HPDE6-E6E7 (cell line): ENCODE measurements at regions not wholly inside any gene's neighbourhood (a gene's known extent, or its start where the extent isn't known, plus 50 kb on each side); places are given as distances from the start of the nearest gene placed in this dataset.
"Not testable (repeated sequence)": the region's sequence is repeated elsewhere in the genome, so short reads cannot be mapped to it uniquely, and the experiment has no call there.

ENCODE experiments used
- DNase-seq: peaks from one replicate; pipeline ENCODE4 v3.0.0; 2011; ENCODE audit warnings: missing footprints; ENCODE audit errors: extremely low spot score

GRCh38 chr2:123597988-123598387, 427.1 kb upstream of the CNTNAP5 start:
- no peak for DNase-seq

- no peak for DNase-seq
Measured at GRCh38 chr2:123606631-123607030, 418.5 kb upstream of the CNTNAP5 start.

GRCh38 chr2:123609077-123609476, 416.0 kb upstream of the CNTNAP5 start:
- no peak for DNase-seq

GRCh38 chr2:123614596-123614995, 410.5 kb upstream of the CNTNAP5 start:
- no peak for DNase-seq

GRCh38 chr2:123618642-123619041, 406.4 kb upstream of the CNTNAP5 start:
- DNase-seq, result not testable (repeated sequence)

- DNase-seq, result no peak
Measured at GRCh38 chr2:123624816-123625215, 400.3 kb upstream of the CNTNAP5 start.

GRCh38 chr2:123636232-123636631, 388.9 kb upstream of the CNTNAP5 start:
- DNase-seq, result no peak

GRCh38 chr2:123640685-123641335, 384.3 kb upstream of the CNTNAP5 start:
- DNase-seq, result no peak

- DNase-seq, result no peak
Measured at GRCh38 chr2:123644053-123644452, 381.0 kb upstream of the CNTNAP5 start.

GRCh38 chr2:123648016-123648415, 377.1 kb upstream of the CNTNAP5 start:
- no peak for DNase-seq

GRCh38 chr2:123648956-123649355, 376.1 kb upstream of the CNTNAP5 start:
- DNase-seq, result no peak

- no peak for DNase-seq
Measured at GRCh38 chr2:123651151-123651550, 373.9 kb upstream of the CNTNAP5 start.

GRCh38 chr2:123652320-123652719, 372.8 kb upstream of the CNTNAP5 start:
- no peak for DNase-seq

- DNase-seq, result no peak
Measured at GRCh38 chr2:123656590-123656989, 368.5 kb upstream of the CNTNAP5 start.

- no peak for DNase-seq
Measured at GRCh38 chr2:123659120-123659519, 366.0 kb upstream of the CNTNAP5 start.

- no peak for DNase-seq
Measured at GRCh38 chr2:123670286-123670685, 354.8 kb upstream of the CNTNAP5 start.

- not testable (repeated sequence) for DNase-seq
Measured at GRCh38 chr2:123683797-123684196, 341.3 kb upstream of the CNTNAP5 start.

- no peak for DNase-seq
Measured at GRCh38 chr2:123687064-123687463, 338.0 kb upstream of the CNTNAP5 start.

- DNase-seq, result no peak
Measured at GRCh38 chr2:123688231-123688940, 336.7 kb upstream of the CNTNAP5 start.

GRCh38 chr2:123692121-123692520, 333.0 kb upstream of the CNTNAP5 start:
- no peak for DNase-seq

- DNase-seq, result no peak
Measured at GRCh38 chr2:123693836-123694235, 331.3 kb upstream of the CNTNAP5 start.

GRCh38 chr2:123695426-123695825, 329.7 kb upstream of the CNTNAP5 start:
- no peak for DNase-seq

- no peak for DNase-seq
Measured at GRCh38 chr2:123696021-123696420, 329.1 kb upstream of the CNTNAP5 start.
